NB4 (cell line): ENCODE measurements at regions not wholly inside any gene's neighbourhood (a gene's known extent, or its start where the extent isn't known, plus 50 kb on each side); places are given as distances from the start of the nearest gene placed in this dataset.

Experiments
- CTCF ChIP-seq: IDR thresholded peaks from one replicate; pipeline ENCODE4 v1.5.1; 2012; ENCODE audit warnings: low read depth, low read length
- MAX ChIP-seq: IDR thresholded peaks from 2 replicates; pipeline ENCODE4 v1.6.1; 2011; ENCODE audit warnings: low read depth, low read length
- POLR2A ChIP-seq: IDR thresholded peaks from 2 replicates; pipeline ENCODE4 v1.6.1; 2011; ENCODE audit warnings: mild to moderate bottlenecking; ENCODE audit not compliant: insufficient read length; ENCODE audit errors: extremely low read depth

- TF ChIP-seq CTCF = no peak
- TF ChIP-seq POLR2A = no peak
- TF ChIP-seq MAX = no peak
Measured at GRCh38 chr3:168414149-168414548, 318.4 kb upstream of the GOLIM4 start.
